ENCODE measurements at regions not wholly inside any gene's neighbourhood (a gene's known extent, or its start where the extent isn't known, plus 50 kb on each side); places are given as distances from the start of the nearest gene placed in this dataset.

DNA sequence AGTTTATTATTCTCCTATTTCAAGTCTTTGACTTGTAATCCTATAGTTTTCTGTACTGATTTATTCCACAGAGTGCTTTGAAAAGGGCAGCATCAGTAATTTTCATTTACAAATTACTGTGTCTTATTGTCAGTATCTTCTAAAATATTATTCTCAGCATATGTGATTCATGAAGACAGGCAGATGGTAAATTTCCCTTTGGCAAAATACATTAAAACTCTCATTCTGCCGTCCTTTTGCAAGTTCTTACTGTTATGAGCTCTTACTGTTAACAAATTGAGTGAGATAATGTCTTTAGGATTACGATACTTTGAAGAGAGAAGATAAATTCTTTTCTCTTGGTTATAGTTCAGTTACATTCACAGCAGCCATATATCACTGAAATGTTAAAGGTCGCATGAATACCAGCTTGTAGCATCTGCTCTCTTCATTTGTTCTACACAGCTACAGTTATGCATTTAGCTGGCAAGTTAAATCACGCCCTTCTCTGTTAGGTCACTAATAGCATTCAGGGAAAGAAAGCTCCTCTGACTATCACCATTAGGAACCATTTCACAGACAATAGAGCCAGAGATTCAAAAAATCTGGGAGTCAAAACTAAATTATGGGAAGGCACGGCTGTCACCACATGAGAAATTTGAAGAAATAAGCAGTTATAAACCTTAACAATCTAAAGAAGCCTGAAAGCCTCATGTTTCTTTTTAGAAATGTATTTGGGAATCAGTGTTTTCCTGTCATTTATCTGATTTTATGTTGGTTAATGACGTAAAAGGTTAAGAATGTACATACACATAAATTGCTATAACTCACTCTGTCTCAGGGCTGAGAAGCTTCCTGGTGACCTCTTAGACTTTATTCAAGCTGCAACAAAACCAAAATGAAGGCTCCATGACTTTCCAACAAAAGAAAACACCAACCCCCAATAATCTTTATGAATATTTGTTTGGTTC lies 109.6 kb upstream of the SP4 start:
- TF ChIP-seq, protein P1, sequence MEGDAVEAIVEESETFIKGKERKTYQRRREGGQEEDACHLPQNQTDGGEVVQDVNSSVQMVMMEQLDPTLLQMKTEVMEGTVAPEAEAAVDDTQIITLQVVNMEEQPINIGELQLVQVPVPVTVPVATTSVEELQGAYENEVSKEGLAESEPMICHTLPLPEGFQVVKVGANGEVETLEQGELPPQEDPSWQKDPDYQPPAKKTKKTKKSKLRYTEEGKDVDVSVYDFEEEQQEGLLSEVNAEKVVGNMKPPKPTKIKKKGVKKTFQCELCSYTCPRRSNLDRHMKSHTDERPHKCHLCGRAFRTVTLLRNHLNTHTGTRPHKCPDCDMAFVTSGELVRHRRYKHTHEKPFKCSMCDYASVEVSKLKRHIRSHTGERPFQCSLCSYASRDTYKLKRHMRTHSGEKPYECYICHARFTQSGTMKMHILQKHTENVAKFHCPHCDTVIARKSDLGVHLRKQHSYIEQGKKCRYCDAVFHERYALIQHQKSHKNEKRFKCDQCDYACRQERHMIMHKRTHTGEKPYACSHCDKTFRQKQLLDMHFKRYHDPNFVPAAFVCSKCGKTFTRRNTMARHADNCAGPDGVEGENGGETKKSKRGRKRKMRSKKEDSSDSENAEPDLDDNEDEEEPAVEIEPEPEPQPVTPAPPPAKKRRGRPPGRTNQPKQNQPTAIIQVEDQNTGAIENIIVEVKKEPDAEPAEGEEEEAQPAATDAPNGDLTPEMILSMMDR (conservative IDR thresholded peaks at IDR 0.05; ENCODE audit: low read depth, low read length), result no peak
- TF ChIP-seq EZH2 (IDR thresholded peaks at IDR 0.05; ENCODE audit: low read length, unreplicated experiment), result no peak
